Neuronal stem cell (in vitro differentiated cells): ENCODE measurements at regions not wholly inside any gene's neighbourhood (a gene's known extent, or its start where the extent isn't known, plus 50 kb on each side); places are given as distances from the start of the nearest gene placed in this dataset.

ENCODE experiments used
- DNase-seq: peaks from one replicate; pipeline ENCODE4 v3.0.0-alpha.2; 2013; ENCODE audit warnings: low spot score
- H2AFZ ChIP-seq: one replicate; pipeline ENCODE4 v1.6.1; 2013; ENCODE audit warnings: mild to moderate bottlenecking, low read length, inconsistent platforms
- H2AK5ac ChIP-seq: 2 replicates; pipeline ENCODE4 v1.6.1; 2013; ENCODE audit warnings: low read depth, mild to moderate bottlenecking, inconsistent platforms, low read length, moderate library complexity, mixed read lengths
- H2BK120ac ChIP-seq: 2 replicates; pipeline ENCODE4 v1.6.1; 2013; ENCODE audit warnings: low read depth, mild to moderate bottlenecking, inconsistent platforms, low read length, moderate library complexity, mixed read lengths
- H2BK12ac ChIP-seq: one replicate; pipeline ENCODE4 v1.6.1; 2013; ENCODE audit warnings: low read length, inconsistent platforms
- H2BK15ac ChIP-seq: 2 replicates; pipeline ENCODE4 v1.6.1; 2013; ENCODE audit warnings: mild to moderate bottlenecking, low read length, inconsistent platforms, mixed read lengths
- H2BK5ac ChIP-seq: one replicate; pipeline ENCODE4 v1.6.1; 2013; ENCODE audit warnings: inconsistent platforms, mild to moderate bottlenecking, low read length, moderate library complexity
- H3K14ac ChIP-seq: one replicate; pipeline ENCODE4 v1.6.1; 2013; ENCODE audit warnings: low read length, inconsistent platforms
- H3K18ac ChIP-seq: 2 replicates; pipeline ENCODE4 v1.6.1; 2013; ENCODE audit warnings: low read length, inconsistent platforms
- H3K23ac ChIP-seq: 2 replicates; pipeline ENCODE4 v1.6.1; 2013; ENCODE audit warnings: low read depth, mild to moderate bottlenecking, mixed read lengths, low read length, inconsistent platforms; ENCODE audit not compliant: poor library complexity
- H3K27ac ChIP-seq: replicated peaks from 3 replicates; pipeline ENCODE4 v1.5.1; 2013; ENCODE audit warnings: low read length, inconsistent platforms
- H3K27me3 ChIP-seq, 3 experiments: 2 replicates each; pipeline ENCODE4 v1.6.1; 2013; ENCODE audit warnings: low read length in 3 of 3, mild to moderate bottlenecking in 2 of 3, inconsistent platforms in 1 of 3, low read depth in 1 of 3, mixed read lengths in 1 of 3, moderate library complexity in 1 of 3; ENCODE audit not compliant: control insufficient read depth in 3 of 3, insufficient read depth in 3 of 3
- H3K36me3 ChIP-seq, 2 donors: replicated peaks in 1 of 2; 2 replicates each; pipeline ENCODE4 v1.6.1; 2013; ENCODE audit warnings: low read length in 2 of 2; ENCODE audit not compliant: control insufficient read depth in 2 of 2, insufficient read depth in 2 of 2
- H3K4ac ChIP-seq: 2 replicates; pipeline ENCODE4 v1.6.1; 2013; ENCODE audit warnings: inconsistent platforms, mild to moderate bottlenecking, low read length, moderate library complexity
- H3K4me1 ChIP-seq, 2 donors: 1 replicate in 1 of 2; 2 replicates in 1 of 2; pipeline ENCODE4 v1.6.1; 2013; ENCODE audit warnings: low read length in 2 of 2, low read depth in 1 of 2; ENCODE audit not compliant: control insufficient read depth in 2 of 2, insufficient read depth in 1 of 2
- H3K4me2 ChIP-seq: one replicate; pipeline ENCODE4 v1.6.1; 2013; ENCODE audit warnings: mild to moderate bottlenecking, low read length, inconsistent platforms; ENCODE audit not compliant: insufficient read depth, poor library complexity, severe bottlenecking
- H3K4me3 ChIP-seq, 2 donors: 2 replicates each; pipeline ENCODE4 v1.5.1; 2013; ENCODE audit warnings: low read length in 2 of 2, mild to moderate bottlenecking in 2 of 2, inconsistent platforms in 1 of 2, moderate library complexity in 1 of 2
- H3K79me1 ChIP-seq: one replicate; pipeline ENCODE4 v1.6.1; 2013; ENCODE audit warnings: low read depth, mild to moderate bottlenecking, inconsistent platforms, low read length, moderate library complexity
- H3K9ac ChIP-seq: one replicate; pipeline ENCODE4 v1.6.1; 2013; ENCODE audit warnings: mild to moderate bottlenecking, low read depth, low read length, inconsistent platforms; ENCODE audit not compliant: poor library complexity
- H3K9me3 ChIP-seq, 2 donors: replicated peaks in 1 of 2; 2 replicates each; pipeline versions ENCODE3 to v1.6.1; 2013; ENCODE audit warnings: low read length in 2 of 2, mild to moderate bottlenecking in 2 of 2, inconsistent platforms in 1 of 2, low read depth in 1 of 2, mixed read lengths in 1 of 2, moderate library complexity in 1 of 2; ENCODE audit not compliant: control insufficient read depth in 2 of 2, insufficient read depth in 1 of 2
- H4K8ac ChIP-seq: one replicate; pipeline ENCODE4 v1.6.1; 2013; ENCODE audit warnings: low read depth, mild to moderate bottlenecking, inconsistent platforms, low read length, moderate library complexity
- H4K91ac ChIP-seq: one replicate; pipeline ENCODE4 v1.6.1; 2013; ENCODE audit warnings: low read length, low read depth, mild to moderate bottlenecking, inconsistent platforms; ENCODE audit not compliant: poor library complexity
- WGBS, 2 donors: extraction: QIAGEN DNeasy Blood & Tissue Kit; methylation state at CpG; one replicate each; pipeline ENCODE4 v1.1.7; 2013; ENCODE audit warnings: missing lambda C conversion rate in 2 of 2, mixed read lengths in 1 of 2; ENCODE audit not compliant: insufficient read length in 2 of 2, insufficient replicate concordance in 1 of 2; ENCODE audit errors: extremely low coverage in 2 of 2; 5-methylcytosine and 5-hydroxymethylcytosine counted together

- Histone ChIP-seq H2BK15ac (no peak overlapping the region), H3K9ac (no peak overlapping the region), H3K4me2 (no peak overlapping the region), H3K27ac (no peak overlapping the region), H4K91ac (no peak overlapping the region), H3K14ac (no peak overlapping the region), H3K9me3 (no peaks in the 10 kb centered on the region), H3K4me3 (no peak overlapping the region), H2AFZ (no peak overlapping the region), H3K23ac (no peak overlapping the region), H2BK12ac (no peak overlapping the region), H4K8ac (no peak overlapping the region), H2BK120ac (no peak overlapping the region), H3K36me3 (no peaks in the 10 kb centered on the region), H3K4me1 (no peaks in the 10 kb centered on the region), H3K79me1 (no peaks in the 10 kb centered on the region), H3K4ac (no peak overlapping the region), H2AK5ac (no peak overlapping the region), H3K18ac (no peak overlapping the region), H2BK5ac (no peak overlapping the region), H3K27me3 (no peaks in the 10 kb centered on the region)
- DNase-seq: no peak
- no CpG with 5 or more reads among the region's 1 CpG for WGBS, 2 donors
Observed at GRCh38 chr6:96299525-96299924, 222.1 kb upstream of the UFL1 start.

GRCh38 chr6:96301023-96301422 is 220.6 kb upstream of the UFL1 start:
- no peak overlapping the region for H4K8ac ChIP-seq
- no peak overlapping the region for H3K14ac ChIP-seq
- H3K18ac ChIP-seq: no peak overlapping the region
- H2BK5ac ChIP-seq: no peak overlapping the region
- H4K91ac ChIP-seq: no peak overlapping the region
- no peak overlapping the region for H2BK12ac ChIP-seq
- no peak overlapping the region for H3K4ac ChIP-seq
- no peaks in the 10 kb centered on the region for H3K79me1 ChIP-seq
- no peak overlapping the region for H3K9ac ChIP-seq
- H3K4me3 ChIP-seq: no peak overlapping the region
- no CpG with 5 or more reads among the region's 3 CpGs for WGBS, 2 donors
- H3K36me3 ChIP-seq: no peaks in the 10 kb centered on the region
- no peak overlapping the region for H2AFZ ChIP-seq
- no peak overlapping the region for H2BK15ac ChIP-seq
- no peak for DNase-seq
- H3K27ac ChIP-seq: no peak overlapping the region
- no peak overlapping the region for H2AK5ac ChIP-seq
- no peaks in the 10 kb centered on the region for H3K9me3 ChIP-seq
- no peak overlapping the region for H3K4me2 ChIP-seq
- H2BK120ac ChIP-seq: no peak overlapping the region
- H3K23ac ChIP-seq: no peak overlapping the region
- H3K27me3 ChIP-seq: no peaks in the 10 kb centered on the region
- H3K4me1 ChIP-seq: no peaks in the 10 kb centered on the region

GRCh38 chr6:96301781-96302180 is 219.8 kb upstream of the UFL1 start:
- whole genome bisulfite sequencing, 2 donors: no CpG with 5 or more reads among the region's 2 CpGs

GRCh38 chr6:96302991-96303390 is 218.6 kb upstream of the UFL1 start:
- Histone ChIP-seq H3K4me3 (no peak overlapping the region), H3K4me1 (no peaks in the 10 kb centered on the region), H3K9me3 (no peaks in the 10 kb centered on the region), H3K4me2 (no peak overlapping the region), H3K27ac (no peak overlapping the region), H3K18ac (no peak overlapping the region), H3K36me3 (no peaks in the 10 kb centered on the region), H2BK5ac (no peak overlapping the region), H2BK120ac (no peak overlapping the region), H2BK12ac (no peak overlapping the region), H3K4ac (no peak overlapping the region), H4K8ac (no peak overlapping the region), H3K23ac (no peak overlapping the region), H3K79me1 (no peaks in the 10 kb centered on the region), H2AK5ac (no peak overlapping the region), H4K91ac (no peak overlapping the region), H3K9ac (no peak overlapping the region), H2AFZ (no peak overlapping the region), H3K27me3 (no peaks in the 10 kb centered on the region), H2BK15ac (no peak overlapping the region), H3K14ac (no peak overlapping the region)
- WGBS, 2 donors: no CpG with 5 or more reads among the region's 3 CpGs
- DNase-seq: no peak

More at GRCh38 chr6:96301781-96302180, 219.8 kb upstream of the UFL1 start:
- peak; percentile 2 for DNase-seq
- H3K36me3 ChIP-seq: no peaks in the 10 kb centered on the region
- no peak overlapping the region for H2BK15ac ChIP-seq
- no peak overlapping the region for H2BK5ac ChIP-seq
- no peak overlapping the region for H4K8ac ChIP-seq
- H2BK12ac ChIP-seq: no peak overlapping the region
- H3K9ac ChIP-seq: no peak overlapping the region
- H3K9me3 ChIP-seq: no peaks in the 10 kb centered on the region
- no peak overlapping the region for H4K91ac ChIP-seq
- no peak overlapping the region for H3K4me3 ChIP-seq
- H3K23ac ChIP-seq: no peak overlapping the region
- H3K27me3 ChIP-seq: no peaks in the 10 kb centered on the region
- no peak overlapping the region for H2BK120ac ChIP-seq
- H2AFZ ChIP-seq: no peak overlapping the region
- H3K4ac ChIP-seq: no peak overlapping the region
- no peaks in the 10 kb centered on the region for H3K4me1 ChIP-seq
- no peak overlapping the region for H2AK5ac ChIP-seq
- H3K27ac ChIP-seq: no peak overlapping the region
- no peak overlapping the region for H3K4me2 ChIP-seq
- H3K18ac ChIP-seq: no peak overlapping the region
- no peak overlapping the region for H3K14ac ChIP-seq
- no peaks in the 10 kb centered on the region for H3K79me1 ChIP-seq
